GM18511 (cell line): ENCODE measurements at regions not wholly inside any gene's neighbourhood (a gene's known extent, or its start where the extent isn't known, plus 50 kb on each side); places are given as distances from the start of the nearest gene placed in this dataset.
"Not testable (repeated sequence)": the region's sequence is repeated elsewhere in the genome, so short reads cannot be mapped to it uniquely, and the experiment has no call there.

Source experiments
- ATAC-seq: cut with Tn5 transposase; IDR thresholded peaks from one replicate; pipeline ENCODE4 v1.9.1; 2021; ENCODE audit warnings: mild to moderate bottlenecking, moderate library complexity; ENCODE audit not compliant: unreplicated experiment

- ATAC-seq, result no peak
Observed at GRCh38 chr10:6986927-6987326, 406.9 kb upstream of the PRKCQ start.

- no peak for ATAC-seq
Observed at GRCh38 chr10:6985644-6986043, 405.6 kb upstream of the PRKCQ start.

- no peak for ATAC-seq
Observed at GRCh38 chr10:6984971-6985370, 404.9 kb upstream of the PRKCQ start.

- not testable (repeated sequence) for ATAC-seq
Observed at GRCh38 chr10:6984016-6984415, 403.9 kb upstream of the PRKCQ start.

- no peak for ATAC-seq
Observed at GRCh38 chr10:6980353-6980752, 400.3 kb upstream of the PRKCQ start.

- ATAC-seq, result no peak
Observed at GRCh38 chr10:6979371-6979770, 399.3 kb upstream of the PRKCQ start.

GRCh38 chr10:6978187-6978627, 398.1 kb upstream of the PRKCQ start:
- no peak for ATAC-seq

- ATAC-seq, result no peak
Observed at GRCh38 chr10:6977398-6978186, 397.5 kb upstream of the PRKCQ start.

GRCh38 chr10:6973899-6974298, 393.8 kb upstream of the PRKCQ start:
- ATAC-seq, result no peak

- ATAC-seq, result no peak
Observed at GRCh38 chr10:6972226-6972625, 392.1 kb upstream of the PRKCQ start.

GRCh38 chr10:6969659-6970058, 389.6 kb upstream of the PRKCQ start:
- no peak for ATAC-seq

- no peak for ATAC-seq
Observed at GRCh38 chr10:6964543-6964942, 384.5 kb upstream of the PRKCQ start.

- no peak for ATAC-seq
Observed at GRCh38 chr10:6962576-6962975, 382.5 kb upstream of the PRKCQ start.

GRCh38 chr10:6958711-6959110, 378.6 kb upstream of the PRKCQ start:
- ATAC-seq, result no peak

GRCh38 chr10:6958254-6958653, 378.2 kb upstream of the PRKCQ start:
- no peak for ATAC-seq

GRCh38 chr10:6957851-6958250, 377.8 kb upstream of the PRKCQ start:
- no peak for ATAC-seq

- ATAC-seq, result no peak
Observed at GRCh38 chr10:6956562-6956961, 376.5 kb upstream of the PRKCQ start.

- no peak for ATAC-seq
Observed at GRCh38 chr10:6953271-6953801, 373.3 kb upstream of the PRKCQ start.

GRCh38 chr10:6951732-6952131, 371.7 kb upstream of the PRKCQ start:
- no peak for ATAC-seq

GRCh38 chr10:6950133-6950532, 370.1 kb upstream of the PRKCQ start:
- ATAC-seq, result no peak

GRCh38 chr10:6944436-6944835, 364.4 kb upstream of the PRKCQ start:
- ATAC-seq, result no peak

GRCh38 chr10:6938384-6938783, 358.3 kb upstream of the PRKCQ start:
- ATAC-seq, result no peak

- no peak for ATAC-seq
Observed at GRCh38 chr10:6936931-6937330, 356.9 kb upstream of the PRKCQ start.
